GM12878 (cell line): ENCODE measurements at regions not wholly inside any gene's neighbourhood (a gene's known extent, or its start where the extent isn't known, plus 50 kb on each side); places are given as distances from the start of the nearest gene placed in this dataset.

Experiments used
- ATAC-seq: fragments of 200-7000 bp; cut with Tn5 transposase; 3 replicates; pipeline ENCODE4 v1.9.1; 2020; ENCODE audit warnings: mild to moderate bottlenecking, moderate library complexity
- BruUV-seq: library from RNA; stranded (reverse); fragments of 400-500 nt; replicated peaks from 2 replicates; lab custom pipeline; 2021; lab: Mats Ljungman, UMichigan
- CTCF ChIA-PET: fragments of 300-600 bp; sonication (Branson Sonifier 250); formaldehyde crosslinking; extraction: SDS; loops from one replicate; lab custom pipeline; 2021; ENCODE audit warnings: inconsistent platforms; lab: Yijun Ruan, JAX
- POLR2A ChIA-PET: fragments of 350-600 bp; formaldehyde crosslinking; extraction: SDS; loops from one replicate; lab custom pipeline; 2021; ENCODE audit warnings: inconsistent platforms; lab: Charles Lee
- RAD21 ChIA-PET: fragments of 300-600 bp; sonication (Branson Sonifier 250); formaldehyde crosslinking; loops from one replicate; lab custom pipeline; 2023; ENCODE audit warnings: antibody characterized with exemption; ENCODE audit not compliant: unreplicated experiment; lab: Charles Lee
- SMC1A ChIA-PET: fragments of 300-600 bp; sonication (Branson Sonifier 250); formaldehyde crosslinking; loops from one replicate; lab custom pipeline; 2023; ENCODE audit not compliant: unreplicated experiment, uncharacterized antibody; lab: Charles Lee
- DNase-seq: peaks from one replicate; pipeline ENCODE4 v3.0.0-alpha.2; 2011; ENCODE audit warnings: low read depth, low spot score
- FAIRE-seq: peaks from 3 replicates; lab custom pipeline; 2011; peaks lifted over from hg19 to GRCh38; lab: Jason Lieb, UNC
- H2AFZ ChIP-seq: 2 replicates; pipeline ENCODE4 v1.6.0; 2011; ENCODE audit warnings: low read depth, low read length, control low read depth; ENCODE audit not compliant: control insufficient read depth
- H3K27ac ChIP-seq: 2 replicates; pipeline ENCODE4 v1.5.1; 2011; ENCODE audit warnings: control low read depth; ENCODE audit not compliant: control insufficient read depth, insufficient read depth
- H3K27me3 ChIP-seq, 2 experiments: replicated peaks in 1 of 2; 2 replicates each; pipeline versions ENCODE4 v1.6.0 to v1.6.1; 2011; ENCODE audit warnings: low read length in 1 of 2; ENCODE audit not compliant: control insufficient read depth in 2 of 2, insufficient read depth in 2 of 2
- H3K36me3 ChIP-seq, 2 experiments: 2 replicates each; pipeline ENCODE4 v1.5.1; 2011; ENCODE audit warnings: low read length in 1 of 2; ENCODE audit not compliant: control insufficient read depth in 2 of 2, insufficient read depth in 2 of 2
- H3K4me1 ChIP-seq: 2 replicates; pipeline ENCODE4 v1.6.1; 2011; ENCODE audit warnings: mild to moderate bottlenecking, low read length, moderate library complexity, mixed read lengths; ENCODE audit not compliant: control insufficient read depth, insufficient read depth
- H3K4me2 ChIP-seq: 2 replicates; pipeline ENCODE4 v1.6.0; 2011; ENCODE audit warnings: control low read depth; ENCODE audit not compliant: control insufficient read depth, insufficient read depth
- H3K4me3 ChIP-seq: fragments of 200-600 bp; sonication (generic); 2 replicates; pipeline ENCODE4 v1.5.1; 2016
- H3K79me2 ChIP-seq: 2 replicates; pipeline ENCODE4 v1.6.0; 2011; ENCODE audit warnings: low read length; ENCODE audit not compliant: control insufficient read depth, insufficient read depth
- H3K9ac ChIP-seq: 2 replicates; pipeline ENCODE4 v1.8.0; 2011; ENCODE audit warnings: low read length, control low read depth, mixed read lengths; ENCODE audit not compliant: control insufficient read depth, insufficient read depth
- H3K9me3 ChIP-seq: replicated peaks from 3 replicates; pipeline ENCODE4 v1.5.1; 2011; ENCODE audit warnings: mild to moderate bottlenecking, low read length; ENCODE audit not compliant: control insufficient read depth, insufficient read depth
- H4K20me1 ChIP-seq: 2 replicates; pipeline ENCODE4 v1.6.0; 2011; ENCODE audit not compliant: control insufficient read depth, insufficient read depth
- ASH2L ChIP-seq: fragments of 300-600, 200-600 bp; sonication (generic); IDR thresholded peaks from 2 replicates; pipeline ENCODE4 v1.6.1; 2017; ENCODE audit warnings: low read depth, mild to moderate bottlenecking, borderline replicate concordance
- BCL3 ChIP-seq: IDR thresholded peaks from 2 replicates; pipeline ENCODE4 v1.6.1; 2011; ENCODE audit warnings: borderline replicate concordance, low read depth, mild to moderate bottlenecking, moderate library complexity, low read length; ENCODE audit not compliant: insufficient read depth, poor library complexity, severe bottlenecking
- FOXK2 ChIP-seq: fragments of 450-650 bp; IDR thresholded peaks from 2 replicates; pipeline ENCODE4 v1.6.1; 2017; ENCODE audit warnings: mild to moderate bottlenecking, moderate library complexity
- HDAC2 ChIP-seq: fragments of 200-600 bp; sonication (generic); IDR thresholded peaks from 2 replicates; pipeline ENCODE4 v1.6.1; 2017
- LARP7 ChIP-seq: fragments of 450-650 bp; IDR thresholded peaks from 2 replicates; pipeline ENCODE4 v1.6.1; 2017; ENCODE audit warnings: mild to moderate bottlenecking
- NFXL1 ChIP-seq: fragments of 450-650 bp; IDR thresholded peaks from 2 replicates; pipeline ENCODE4 v1.6.1; 2017; ENCODE audit warnings: antibody characterized with exemption, mild to moderate bottlenecking, borderline replicate concordance
- PBX3 ChIP-seq: IDR thresholded peaks from 2 replicates; pipeline ENCODE4 v1.6.1; 2011; ENCODE audit warnings: mild to moderate bottlenecking, low read depth, low read length, moderate library complexity; ENCODE audit not compliant: insufficient replicate concordance
- PML ChIP-seq: IDR thresholded peaks from 2 replicates; pipeline ENCODE4 v1.6.1; 2012; ENCODE audit warnings: low read length, inconsistent platforms
- RB1 ChIP-seq: fragments of 450-650 bp; formaldehyde crosslinking; IDR thresholded peaks from 2 replicates; pipeline ENCODE4 v1.6.1; 2017; ENCODE audit warnings: mild to moderate bottlenecking, borderline replicate concordance
- ZBTB11 ChIP-seq: fragments of 450-650 bp; formaldehyde crosslinking; IDR thresholded peaks from 2 replicates; pipeline ENCODE4 v1.5.0; 2022; ENCODE audit warnings: mild to moderate bottlenecking, missing genetic modification characterization
- ZNF384 ChIP-seq: IDR thresholded peaks from 2 replicates; pipeline ENCODE4 v1.6.1; 2012; ENCODE audit warnings: low read depth, mild to moderate bottlenecking, low read length, improper control_type of control experiment, borderline replicate concordance
- WGBS: methylation state at CpG from one replicate; pipeline ENCODE4 v1.1.6; 2016; ENCODE audit warnings: low lambda C conversion rate; ENCODE audit not compliant: insufficient replicate concordance, insufficient coverage; ENCODE audit errors: missing lambda C conversion rate; 5-methylcytosine and 5-hydroxymethylcytosine counted together
- in situ Hi-C: fragments of 300-500 bp; cut with MboI; formaldehyde crosslinking; loops from 9 replicates; pipeline ENCODE4 v1.14.3; 2018; ENCODE audit warnings: mixed read lengths
- intact Hi-C: fragments of 100-400 bp; cut with micrococcal nuclease; formaldehyde crosslinking; loops from one replicate; pipeline ENCODE4 v1.14.2; 2022; ENCODE audit not compliant: unreplicated experiment

- TF ChIP-seq ZBTB11 (CRISPR knock-in tag) = no peak
Measured at GRCh38 chr20:12641619-12642018, 367.2 kb upstream of the SPTLC3 start (continued).

GRCh38 chr20:12644461-12644860, 364.3 kb upstream of the SPTLC3 start:
- no peak overlapping the region for H3K4me3 ChIP-seq
- DNase-seq = no peak
- ChIA-PET SMC1A (no interaction called here), RAD21 (no interaction called here), POLR2A (no interaction called here)
- no peak overlapping the region for H3K4me2 ChIP-seq
- no peaks in the 10 kb centered on the region for H3K79me2 ChIP-seq
- ATAC-seq = no peak
- H3K9ac ChIP-seq = no peak overlapping the region
- no peaks in the 10 kb centered on the region for H3K4me1 ChIP-seq
- WGBS = 47% methylated on average over 2 of the region's 2 CpGs
- H3K27ac ChIP-seq = no peak overlapping the region
- intact Hi-C loops = no loop called here
- in situ Hi-C loops = no loop called here
- H3K36me3 ChIP-seq = no peaks in the 10 kb centered on the region
- no peak for FAIRE-seq
- no peak overlapping the region for H2AFZ ChIP-seq
- no peaks in the 10 kb centered on the region for H3K9me3 ChIP-seq
- no TSS peak for BruUV-seq
- H3K27me3 ChIP-seq = no peaks in the 10 kb centered on the region
- no peak for TF ChIP-seq FOXK2
- no peak for TF ChIP-seq RB1
- no peak for TF ChIP-seq LARP7
- TF ChIP-seq PBX3 = no peak
- TF ChIP-seq NFXL1 = no peak
- no peak for TF ChIP-seq ASH2L
- no peak for TF ChIP-seq BCL3
- no peak for TF ChIP-seq PML
- TF ChIP-seq HDAC2 = no peak
- TF ChIP-seq ZNF384 = no peak
- TF ChIP-seq, all 136 proteins: peak for 0
- no peaks in the 10 kb centered on the region for H4K20me1 ChIP-seq
- CTCF ChIA-PET = no interaction called here
